ENCODE measurements at regions not wholly inside any gene's neighbourhood (a gene's known extent, or its start where the extent isn't known, plus 50 kb on each side); places are given as distances from the start of the nearest gene placed in this dataset.

DNA sequence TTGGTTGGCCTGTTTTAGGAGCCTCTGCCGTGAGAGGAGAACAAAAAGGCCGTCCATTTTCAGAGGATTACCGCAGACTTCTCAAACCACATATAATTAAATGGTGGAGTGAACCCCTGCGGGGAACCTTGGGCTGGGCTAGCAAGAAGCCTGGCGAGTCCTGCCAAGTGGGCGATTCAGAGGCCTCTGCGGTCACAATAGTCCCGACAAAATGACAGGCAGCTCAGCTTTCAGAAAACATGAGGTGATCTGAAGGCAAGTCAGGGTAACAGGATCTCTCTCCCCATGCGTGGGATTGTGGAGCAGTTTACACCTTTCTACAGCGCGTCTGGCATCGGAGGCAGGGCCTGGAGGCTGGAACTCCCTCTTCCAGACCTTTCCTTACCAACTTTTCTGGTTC is 134.8 kb downstream of the ASB7 start:
- TF ChIP-seq, protein P1, sequence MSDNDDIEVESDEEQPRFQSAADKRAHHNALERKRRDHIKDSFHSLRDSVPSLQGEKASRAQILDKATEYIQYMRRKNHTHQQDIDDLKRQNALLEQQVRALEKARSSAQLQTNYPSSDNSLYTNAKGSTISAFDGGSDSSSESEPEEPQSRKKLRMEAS (IDR thresholded peaks at IDR 0.05): no peak
- TF ChIP-seq NR2F2 (IDR thresholded peaks at IDR 0.05): no peak
- TF ChIP-seq ZBTB33 (IDR thresholded peaks at IDR 0.05): no peak
- TF ChIP-seq GABPA (IDR thresholded peaks at IDR 0.05 in 1 of 2, conservative IDR thresholded peaks at IDR 0.05 in 1 of 2): no peak

Measured in liver (tissue), 2 donors.